ENCODE measurements at regions not wholly inside any gene's neighbourhood (a gene's known extent, or its start where the extent isn't known, plus 50 kb on each side); places are given as distances from the start of the nearest gene placed in this dataset.
"Not testable (repeated sequence)": the region's sequence is repeated elsewhere in the genome, so short reads cannot be mapped to it uniquely, and the experiment has no call there.

GRCh38 chr7:156327474-156327873 is 313.1 kb upstream of the RNF32 start:
- Histone ChIP-seq H3K4me1 (ENCODE audit: control insufficient read depth in 2 of 2, insufficient read depth in 2 of 2, low read length in 2 of 2) (no peaks in the 10 kb centered on the region), H3K27ac (ENCODE audit: low read length in 2 of 2) (no peak overlapping the region), H3K4me3 (ENCODE audit: control extremely low read depth in 1 of 5, extremely low read depth in 1 of 5, insufficient read depth in 1 of 5, low read depth in 2 of 5, low read length in 4 of 5) (no peak overlapping the region), H4K20me1 (ENCODE audit: control insufficient read depth, insufficient read depth, low read length, poor library complexity, severe bottlenecking) (no peaks in the 10 kb centered on the region), H3K9ac (ENCODE audit: low read length) (no peak overlapping the region), H3K4me2 (replicated peaks; ENCODE audit: low read depth, low read length, poor library complexity, severe bottlenecking) (no peak overlapping the region), H2AFZ (ENCODE audit: insufficient read depth, low read depth, low read length, poor library complexity, severe bottlenecking) (no peak overlapping the region), H3K27me3 (replicated peaks in 1 of 4; ENCODE audit: control extremely low read depth in 1 of 4, control insufficient read depth in 3 of 4, insufficient read depth in 4 of 4, low read length in 3 of 4) (no peaks in the 10 kb centered on the region), H3K79me2 (ENCODE audit: control insufficient read depth, insufficient read depth, low read length) (no peaks in the 10 kb centered on the region), H3K36me3 (replicated peaks in 1 of 2; ENCODE audit: control extremely low read depth in 1 of 2, control insufficient read depth in 1 of 2, extremely low read depth in 1 of 2, insufficient read depth in 2 of 2, low read length in 1 of 2) (no peaks in the 10 kb centered on the region), H3K9me3 (ENCODE audit: control extremely low read depth in 1 of 3, control insufficient read depth in 2 of 3, insufficient read depth in 1 of 3, low read length in 2 of 3) (peaks cover 0 to 13% (median 0%) of the 10 kb centered on the region in 3 donors)
- no peaks in the 10 kb centered on the region for H3K9me3 Mint-ChIP-seq (ENCODE audit: insufficient read depth)
- H3K4me1 Mint-ChIP-seq: no peaks in the 10 kb centered on the region
- WGBS (ENCODE audit: insufficient coverage): 83% methylated on average over 2 of the region's 2 CpGs
- intact Hi-C loops (cut with micrococcal nuclease): no loop called here
- H3K27me3 Mint-ChIP-seq: no peaks in the 10 kb centered on the region
- TF ChIP-seq CTCF (IDR thresholded peaks at IDR 0.05) (no peak), EZH2 (IDR thresholded peaks at IDR 0.05; ENCODE audit: borderline replicate concordance, insufficient read depth, low read depth, low read length, poor library complexity, severe bottlenecking) (no peak)
- ATAC-seq (ENCODE audit: low read depth) (no peak), DNase-seq (no peak)
- H3K27ac Mint-ChIP-seq: no peak overlapping the region
- ChIA-PET POLR2A (no interaction called here), CTCF (no interaction called here)
- no peak overlapping the region for H3K4me3 Mint-ChIP-seq

DNA sequence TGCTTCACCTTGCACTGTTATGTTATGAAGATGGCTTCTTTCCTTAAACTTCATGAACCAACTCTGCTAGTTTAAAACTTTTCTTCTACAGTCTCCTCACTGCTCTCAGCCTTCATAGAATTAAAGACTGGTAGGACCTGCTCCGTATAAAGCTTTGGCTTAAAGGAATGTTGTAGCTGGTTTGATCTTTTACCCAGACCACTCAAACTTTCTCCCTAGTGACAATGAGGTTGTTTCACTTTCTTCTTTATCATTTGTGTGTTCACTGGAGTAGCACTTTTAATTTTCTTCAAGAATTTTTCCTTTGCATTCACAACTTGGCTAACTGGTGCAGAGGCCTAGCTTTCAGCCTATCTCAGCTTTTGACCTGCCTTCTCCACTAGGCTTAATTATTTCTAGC is 316.4 kb upstream of the RNF32 start:
- Histone ChIP-seq H2AFZ (ENCODE audit: insufficient read depth, low read depth, low read length, poor library complexity, severe bottlenecking) (no peak overlapping the region), H3K27ac (ENCODE audit: low read length in 2 of 2) (no peak overlapping the region), H3K4me1 (ENCODE audit: control insufficient read depth in 2 of 2, insufficient read depth in 2 of 2, low read length in 2 of 2) (no peaks in the 10 kb centered on the region), H4K20me1 (ENCODE audit: control insufficient read depth, insufficient read depth, low read length, poor library complexity, severe bottlenecking) (no peaks in the 10 kb centered on the region), H3K9me3 (ENCODE audit: control extremely low read depth in 1 of 3, control insufficient read depth in 2 of 3, insufficient read depth in 1 of 3, low read length in 2 of 3) (peaks cover 0 to 6% (median 0%) of the 10 kb centered on the region in 3 donors), H3K9ac (ENCODE audit: low read length) (no peak overlapping the region), H3K4me2 (replicated peaks; ENCODE audit: low read depth, low read length, poor library complexity, severe bottlenecking) (no peak overlapping the region), H3K4me3 (ENCODE audit: control extremely low read depth in 1 of 5, extremely low read depth in 1 of 5, insufficient read depth in 1 of 5, low read depth in 2 of 5, low read length in 4 of 5) (no peak overlapping the region), H3K36me3 (replicated peaks in 1 of 2; ENCODE audit: control extremely low read depth in 1 of 2, control insufficient read depth in 1 of 2, extremely low read depth in 1 of 2, insufficient read depth in 2 of 2, low read length in 1 of 2) (no peaks in the 10 kb centered on the region), H3K27me3 (replicated peaks in 1 of 4; ENCODE audit: control extremely low read depth in 1 of 4, control insufficient read depth in 3 of 4, insufficient read depth in 4 of 4, low read length in 3 of 4) (no peaks in the 10 kb centered on the region), H3K79me2 (ENCODE audit: control insufficient read depth, insufficient read depth, low read length) (no peaks in the 10 kb centered on the region)
- no peaks in the 10 kb centered on the region for H3K27me3 Mint-ChIP-seq
- WGBS (ENCODE audit: insufficient coverage): no CpG with 5 or more reads among the region's 1 CpG
- no peak overlapping the region for H3K4me3 Mint-ChIP-seq
- no peaks in the 10 kb centered on the region for H3K4me1 Mint-ChIP-seq
- TF ChIP-seq CTCF (IDR thresholded peaks at IDR 0.05): no peak
- TF ChIP-seq EZH2 (IDR thresholded peaks at IDR 0.05; ENCODE audit: borderline replicate concordance, insufficient read depth, low read depth, low read length, poor library complexity, severe bottlenecking): no peak
- no peak overlapping the region for H3K27ac Mint-ChIP-seq
- intact Hi-C loops (cut with micrococcal nuclease): no loop called here
- DNase-seq (no peak), ATAC-seq (ENCODE audit: low read depth) (no peak)
- POLR2A ChIA-PET: no interaction called here
- CTCF ChIA-PET: no interaction called here
- no peaks in the 10 kb centered on the region for H3K9me3 Mint-ChIP-seq (ENCODE audit: insufficient read depth)

DNA sequence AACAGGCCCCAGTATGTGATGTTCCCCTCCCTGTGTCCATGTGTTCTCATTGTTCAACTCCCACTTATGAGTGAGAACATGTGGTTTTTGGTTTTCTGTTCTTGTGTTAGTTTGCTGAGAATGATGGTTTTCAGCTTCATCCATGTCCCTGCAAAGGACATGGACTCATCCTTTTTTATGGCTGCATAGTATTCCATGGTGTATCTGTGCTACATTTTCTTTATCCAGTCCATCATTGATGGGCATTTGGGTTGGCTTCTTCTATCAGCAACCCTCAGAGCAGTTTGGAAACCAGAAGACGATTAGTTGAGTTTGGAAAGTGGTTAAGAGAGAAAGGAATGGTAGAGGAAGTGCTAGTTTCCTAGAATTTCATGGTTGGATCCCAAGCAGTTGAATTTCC is 319.1 kb upstream of the RNF32 start:
- H3K79me2 ChIP-seq (ENCODE audit: control insufficient read depth, insufficient read depth, low read length); H3K27me3 ChIP-seq (replicated peaks in 1 of 4; ENCODE audit: control extremely low read depth in 1 of 4, control insufficient read depth in 3 of 4, insufficient read depth in 4 of 4, low read length in 3 of 4); DNase-seq; H3K27me3 Mint-ChIP-seq; H4K20me1 ChIP-seq (ENCODE audit: control insufficient read depth, insufficient read depth, low read length, poor library complexity, severe bottlenecking); H3K4me1 Mint-ChIP-seq; H3K4me1 ChIP-seq (ENCODE audit: control insufficient read depth in 2 of 2, insufficient read depth in 2 of 2, low read length in 2 of 2); intact Hi-C loops (cut with micrococcal nuclease); H3K9ac ChIP-seq (ENCODE audit: low read length); H3K4me2 ChIP-seq (replicated peaks; ENCODE audit: low read depth, low read length, poor library complexity, severe bottlenecking); H3K4me3 Mint-ChIP-seq; H3K9me3 Mint-ChIP-seq (ENCODE audit: insufficient read depth); POLR2A ChIA-PET; H3K36me3 ChIP-seq (replicated peaks in 1 of 2; ENCODE audit: control extremely low read depth in 1 of 2, control insufficient read depth in 1 of 2, extremely low read depth in 1 of 2, insufficient read depth in 2 of 2, low read length in 1 of 2); CTCF ChIA-PET; H2AFZ ChIP-seq (ENCODE audit: insufficient read depth, low read depth, low read length, poor library complexity, severe bottlenecking); H3K4me3 ChIP-seq (ENCODE audit: control extremely low read depth in 1 of 5, extremely low read depth in 1 of 5, insufficient read depth in 1 of 5, low read depth in 2 of 5, low read length in 4 of 5); H3K27ac ChIP-seq (ENCODE audit: low read length in 2 of 2); H3K27ac Mint-ChIP-seq; ATAC-seq (ENCODE audit: low read depth): not testable (repeated sequence)
- peaks cover 0 to 20% (median 0%) of the 10 kb centered on the region in 3 donors for H3K9me3 ChIP-seq (ENCODE audit: control extremely low read depth in 1 of 3, control insufficient read depth in 2 of 3, insufficient read depth in 1 of 3, low read length in 2 of 3)
- 67% methylated on average over 1 of the region's 1 CpG for WGBS (ENCODE audit: insufficient coverage)

Measured in B cell (primary cell).